ENCODE measurements at regions not wholly inside any gene's neighbourhood (a gene's known extent, or its start where the extent isn't known, plus 50 kb on each side); places are given as distances from the start of the nearest gene placed in this dataset.

- no peak for DNase-seq
Observed at GRCh38 chr3:59115364-59116232, 65.8 kb upstream of the CFAP20DC start.

DNA sequence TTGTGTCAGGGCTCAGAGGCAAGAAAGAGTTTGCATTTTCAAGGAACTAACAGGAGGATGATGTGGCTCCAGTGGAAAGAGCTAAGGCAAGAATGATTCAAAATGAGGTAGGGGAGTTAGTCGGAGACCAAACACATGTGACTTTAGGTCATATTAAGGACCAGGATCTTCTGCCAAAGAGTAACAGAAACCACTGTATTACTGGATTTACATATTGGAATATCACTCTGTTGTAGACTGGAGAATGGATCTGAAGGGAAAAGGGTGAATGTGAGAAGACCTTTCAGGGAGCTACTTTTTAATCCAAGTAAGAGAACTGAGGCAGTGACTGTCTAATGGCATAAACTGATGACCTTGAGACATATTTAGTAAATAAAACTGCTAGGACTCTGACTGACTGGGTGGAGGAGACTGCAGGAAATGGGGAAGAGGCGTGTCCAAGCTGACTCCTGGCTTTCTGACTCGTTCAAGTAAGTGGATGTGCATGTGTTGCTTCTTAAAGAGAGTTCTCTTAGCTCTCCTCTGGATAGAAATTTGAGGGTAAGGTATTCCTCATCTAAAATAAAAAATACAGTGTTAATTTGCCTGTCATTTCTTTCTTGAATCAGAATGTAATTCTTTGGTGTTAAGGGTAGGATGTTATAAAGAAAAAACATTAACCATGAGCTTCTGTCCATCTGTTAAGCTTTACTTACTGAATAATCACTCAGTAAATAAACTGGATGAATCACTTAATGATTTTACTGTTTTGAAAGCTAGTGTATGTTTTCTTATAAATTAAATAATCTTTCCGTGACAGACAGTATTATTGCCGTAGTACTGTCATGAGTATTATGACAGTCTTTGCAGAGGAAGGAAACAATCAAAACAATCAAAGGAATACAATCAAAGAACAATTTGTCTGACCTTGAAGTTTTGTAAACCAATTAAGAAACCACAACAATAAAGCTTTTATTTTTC is 58.3 kb upstream of the CFAP20DC start:
- no peak for DNase-seq

GRCh38 chr3:59106085-59106648 is 56.3 kb upstream of the CFAP20DC start:
- no peak for DNase-seq

GRCh38 chr3:59103552-59103951 is 53.7 kb upstream of the CFAP20DC start:
- no peak for DNase-seq

DNA sequence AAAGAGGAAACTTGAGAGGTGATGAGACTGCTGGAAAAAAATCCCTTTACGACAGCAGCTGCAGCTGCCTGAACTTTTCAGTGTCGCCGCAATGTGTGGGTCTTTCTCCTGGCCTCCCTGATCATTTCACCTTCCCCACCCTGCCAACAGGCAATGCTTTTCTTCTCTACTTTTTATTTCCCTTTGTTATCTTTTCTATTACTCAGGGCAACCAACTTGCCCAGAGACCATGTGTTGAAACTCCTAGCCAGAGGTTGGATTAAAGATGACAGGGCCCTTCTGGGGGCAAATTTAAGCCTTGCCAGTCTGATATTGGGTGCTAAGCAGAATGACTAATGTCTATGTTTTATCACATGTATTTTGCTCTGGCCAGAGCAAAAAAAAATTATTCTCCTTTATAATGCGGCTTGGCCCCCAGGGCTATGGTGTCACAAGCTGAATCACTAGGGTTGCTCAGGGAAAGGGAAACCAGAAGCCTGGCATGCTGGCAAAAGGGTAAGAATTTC is 51.5 kb upstream of the CFAP20DC start:
- peak; percentile 19 for DNase-seq
